Gastrocnemius medialis (tissue), 4 donors: ENCODE measurements at regions not wholly inside any gene's neighbourhood (a gene's known extent, or its start where the extent isn't known, plus 50 kb on each side); places are given as distances from the start of the nearest gene placed in this dataset.

Experiments used
- ATAC-seq, 2 donors: fragments of 150-250 bp; one replicate each; pipeline ENCODE4 v1.9.1; 2016
- DNase-seq, 2 donors: peaks; one replicate each; pipeline ENCODE4 v3.0.0-alpha.2; 2019
- H3K27ac ChIP-seq, 4 donors: fragments of 200-600 bp; sonication (generic); 1 replicate in 1 of 4; 2 replicates in 3 of 4; pipeline ENCODE4 v1.5.1; 2016 to 2018; ENCODE audit warnings: mild to moderate bottlenecking in 2 of 4, moderate library complexity in 1 of 4
- H3K27me3 ChIP-seq, 3 donors: fragments of 200-600 bp; sonication (generic) in 2 of 3; 1 replicate in 1 of 3; 2 replicates in 2 of 3; pipeline versions ENCODE4 v1.5.1 to v1.6.0; 2016 to 2019; ENCODE audit warnings: mild to moderate bottlenecking in 1 of 3, moderate library complexity in 1 of 3
- H3K36me3 ChIP-seq, 2 donors: fragments of 200-600 bp; sonication (generic) in 1 of 2; one replicate each; pipeline ENCODE4 v1.5.1; 2017 to 2018
- H3K4me1 ChIP-seq, 2 donors: fragments of 200-600 bp; sonication (generic) in 1 of 2; one replicate each; pipeline ENCODE4 v1.5.1; 2016 to 2017; ENCODE audit warnings: mild to moderate bottlenecking in 2 of 2
- H3K4me3 ChIP-seq, 4 donors: fragments of 200-600 bp; sonication (generic) in 3 of 4; 1 replicate in 1 of 4; 2 replicates in 3 of 4; pipeline ENCODE4 v1.5.1; 2016 to 2019; ENCODE audit warnings: mild to moderate bottlenecking in 2 of 4
- H3K9me3 ChIP-seq, 3 donors: fragments of 200-600 bp; sonication (generic) in 2 of 3; 1 replicate in 1 of 3; 2 replicates in 2 of 3; pipeline ENCODE4 v1.5.1; 2016 to 2019
- CTCF ChIP-seq, 5 experiments: fragments of 450-650 bp in 3 of 5; fragments of 200-600 bp in 2 of 5; sonication (generic) in 2 of 5; IDR thresholded peaks in 4 of 5; conservative IDR thresholded peaks in 1 of 5; 1 replicate in 4 of 5; 2 replicates in 1 of 5; pipeline ENCODE4 v1.5.1; 2016 to 2019; ENCODE audit warnings: antibody characterized with exemption in 5 of 5, mild to moderate bottlenecking in 3 of 5, moderate library complexity in 3 of 5
- POLR2A ChIP-seq, 2 donors: fragments of 450-650 bp; IDR thresholded peaks; one replicate each; pipeline ENCODE4 v1.6.1; 2017; ENCODE audit warnings: antibody characterized with exemption in 2 of 2, mild to moderate bottlenecking in 2 of 2, moderate library complexity in 2 of 2
- in situ Hi-C, 4 donors: fragments of 200-750 bp; cut with MboI; loops; one replicate each; pipeline versions ENCODE4 v1.15.0 to v1.8.0; 2017; ENCODE audit warnings: low sequenced_read_pairs in 4 of 4
- intact Hi-C: fragments of 100-400 bp; cut with DNase I; formaldehyde crosslinking; loops from one replicate; pipeline ENCODE4 v1.15.1; 2023; ENCODE audit warnings: low total_unique reads

DNA sequence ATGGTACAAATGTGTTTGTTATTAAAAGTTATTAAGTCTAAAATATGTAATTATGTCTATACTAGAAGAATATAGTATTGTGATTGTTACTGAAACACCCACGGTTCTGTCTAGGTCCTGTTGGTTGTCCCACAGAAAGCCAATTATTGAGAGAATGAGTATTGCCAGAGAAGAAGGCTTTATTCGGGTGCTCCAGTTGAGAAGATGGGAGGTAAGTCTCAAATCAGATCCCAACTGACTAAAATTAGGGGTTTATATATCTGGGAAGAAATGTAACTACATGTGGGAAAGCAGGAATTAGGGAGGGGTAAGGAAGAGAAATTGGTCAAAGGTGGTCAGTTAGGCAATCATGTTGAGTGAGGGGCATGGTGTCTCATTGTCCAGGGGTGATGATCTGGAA is 798.4 kb downstream of the PCDH17 start:
- Histone ChIP-seq H3K36me3 (no peaks in the 10 kb centered on the region), H3K4me3 (no peak overlapping the region), H3K4me1 (no peaks in the 10 kb centered on the region), H3K27me3 (no peaks in the 10 kb centered on the region), H3K27ac (no peak overlapping the region), H3K9me3 (no peaks in the 10 kb centered on the region)
- intact Hi-C loops = no loop called here
- DNase-seq = no peak
- TF ChIP-seq CTCF (IDR thresholded peaks at IDR 0.05 in 4 of 5, conservative IDR thresholded peaks at IDR 0.05 in 1 of 5) (no peak), POLR2A (IDR thresholded peaks at IDR 0.05) (no peak)
- in situ Hi-C loops = no loop called here
- no peak for ATAC-seq

DNA sequence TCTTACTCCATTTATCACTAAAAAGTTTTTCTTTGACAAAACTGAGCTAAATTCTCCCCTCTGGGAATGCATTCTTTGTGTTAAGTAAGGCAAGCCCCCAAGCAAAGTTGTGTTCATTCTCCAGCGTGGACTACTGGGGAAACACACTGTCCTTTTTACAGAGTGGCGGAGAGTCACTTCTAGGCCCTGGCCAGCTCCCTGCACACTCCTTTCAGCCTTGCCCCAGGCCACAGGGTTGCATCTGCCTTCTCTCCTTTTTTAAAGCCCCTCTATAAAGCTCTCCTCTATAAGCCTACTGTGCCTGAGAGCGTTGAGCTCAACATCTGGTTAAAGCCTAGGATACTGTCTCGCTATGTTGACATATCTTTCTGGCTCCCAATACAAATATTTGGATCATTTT is 803.4 kb downstream of the PCDH17 start:
- intact Hi-C loops = no loop called here
- H3K27me3 ChIP-seq = no peaks in the 10 kb centered on the region

DNA sequence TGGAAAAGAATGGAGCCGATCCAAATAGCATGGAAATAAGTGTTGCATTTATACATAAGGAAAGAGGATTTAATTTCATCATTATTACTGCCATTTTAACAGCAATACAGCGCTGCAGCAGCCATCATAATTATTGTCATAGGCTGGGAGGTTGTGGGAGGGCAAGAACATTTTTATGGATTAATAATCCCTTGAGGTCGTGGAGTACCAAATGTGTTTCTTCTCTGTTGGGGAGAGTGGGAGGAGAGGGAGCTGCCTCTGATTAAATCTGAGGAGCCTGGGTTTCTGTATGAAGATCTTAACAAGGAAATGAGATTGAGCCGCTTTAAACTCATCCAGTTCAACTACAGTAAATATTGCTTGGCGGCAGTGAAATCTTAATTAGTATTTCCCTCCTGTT is 805.9 kb downstream of the PCDH17 start:
- TF ChIP-seq POLR2A (IDR thresholded peaks at IDR 0.05) = no peak
- TF ChIP-seq CTCF (IDR thresholded peaks at IDR 0.05 in 4 of 5, conservative IDR thresholded peaks at IDR 0.05 in 1 of 5) = no peak
- Histone ChIP-seq H3K9me3 (no peaks in the 10 kb centered on the region), H3K27me3 (no peaks in the 10 kb centered on the region), H3K36me3 (no peaks in the 10 kb centered on the region), H3K27ac (no peak overlapping the region), H3K4me3 (no peak overlapping the region), H3K4me1 (no peaks in the 10 kb centered on the region)
- intact Hi-C loops (no loop called here), in situ Hi-C loops (no loop called here)
- ATAC-seq (no peak), DNase-seq (no peak)

More for the DNA sequence above, 803.4 kb downstream of the PCDH17 start:
- ATAC-seq = no peak
- no peak overlapping the region for H3K27ac ChIP-seq
- DNase-seq = no peak
- no peaks in the 10 kb centered on the region for H3K9me3 ChIP-seq
- H3K4me3 ChIP-seq = no peak overlapping the region
- in situ Hi-C loops = no loop called here
- TF ChIP-seq POLR2A (IDR thresholded peaks at IDR 0.05) (no peak), CTCF (IDR thresholded peaks at IDR 0.05 in 4 of 5, conservative IDR thresholded peaks at IDR 0.05 in 1 of 5) (no peak)
- H3K4me1 ChIP-seq = no peaks in the 10 kb centered on the region
- H3K36me3 ChIP-seq = no peaks in the 10 kb centered on the region

DNA sequence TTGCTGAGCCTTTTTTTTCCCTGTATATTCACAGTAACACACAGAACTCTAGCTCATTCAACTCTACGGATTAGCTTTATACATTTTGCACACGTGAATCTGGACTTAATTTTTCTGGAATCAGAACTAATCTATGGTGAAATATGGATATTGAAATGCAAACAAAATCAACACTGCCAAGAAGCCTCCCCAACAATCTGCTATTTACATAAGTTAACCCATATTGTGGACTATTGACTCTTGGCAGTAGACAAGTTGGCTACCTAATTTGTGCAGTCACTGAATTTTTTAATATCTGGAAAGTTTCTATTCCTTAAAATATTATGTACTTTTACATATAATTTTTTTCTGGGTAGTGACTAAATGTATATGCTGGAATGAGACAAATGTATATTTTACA is 815.4 kb downstream of the PCDH17 start:
- Histone ChIP-seq H3K4me3 (no peak overlapping the region), H3K36me3 (no peaks in the 10 kb centered on the region), H3K27ac (no peak overlapping the region), H3K4me1 (no peaks in the 10 kb centered on the region), H3K27me3 (no peaks in the 10 kb centered on the region), H3K9me3 (no peaks in the 10 kb centered on the region)
- intact Hi-C loops (no loop called here), in situ Hi-C loops (no loop called here)
- no peak for TF ChIP-seq POLR2A (IDR thresholded peaks at IDR 0.05)
- no peak for TF ChIP-seq CTCF (IDR thresholded peaks at IDR 0.05 in 4 of 5, conservative IDR thresholded peaks at IDR 0.05 in 1 of 5)
- DNase-seq (no peak), ATAC-seq (no peak)

DNA sequence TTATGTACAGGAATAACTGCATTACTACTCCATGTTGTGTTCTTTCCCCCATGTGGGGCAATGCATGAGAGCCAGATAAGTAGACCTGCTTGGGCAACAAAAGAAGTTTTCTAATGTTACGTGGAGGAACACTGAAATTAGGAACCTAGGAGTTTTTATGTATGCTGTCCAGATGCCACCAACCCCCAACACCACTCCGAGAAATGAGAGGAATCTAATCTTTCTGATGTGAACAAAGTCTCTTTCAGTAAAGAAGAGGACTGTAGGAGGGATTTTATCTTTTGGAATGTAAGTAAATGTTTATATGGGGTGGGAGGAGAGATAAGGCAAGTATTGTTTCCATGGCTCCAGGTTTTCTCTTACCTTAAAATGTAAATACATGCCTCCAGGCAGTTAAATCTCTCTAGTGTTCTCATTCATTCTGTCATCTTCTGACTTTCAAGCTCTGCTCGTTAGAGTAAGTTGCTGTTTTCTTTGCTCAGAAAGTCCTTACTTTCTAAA is 820.6 kb downstream of the PCDH17 start:
- in situ Hi-C loops (no loop called here), intact Hi-C loops (no loop called here)
- TF ChIP-seq POLR2A (IDR thresholded peaks at IDR 0.05) = no peak
- no peak overlapping the region for H3K4me3 ChIP-seq
- ATAC-seq (no peak), DNase-seq (no peak)
- no peaks in the 10 kb centered on the region for H3K9me3 ChIP-seq
- no peak overlapping the region for H3K27ac ChIP-seq
- H3K4me1 ChIP-seq = no peaks in the 10 kb centered on the region
- H3K36me3 ChIP-seq = no peaks in the 10 kb centered on the region
- H3K27me3 ChIP-seq = no peaks in the 10 kb centered on the region
